A673 (cell line): ENCODE measurements at regions not wholly inside any gene's neighbourhood (a gene's known extent, or its start where the extent isn't known, plus 50 kb on each side); places are given as distances from the start of the nearest gene placed in this dataset.

Experiments
- EZH2 ChIP-seq: fragments of 200-600 bp; sonication (generic); IDR thresholded peaks from 2 replicates; pipeline ENCODE4 v1.6.1; 2017; ENCODE audit warnings: borderline replicate concordance, low read depth, mild to moderate bottlenecking, mixed read lengths, antibody characterized with exemption, low read length; ENCODE audit not compliant: poor library complexity, severe bottlenecking
- TF ChIP-seq, protein P1 (sequence below): fragments of 300-800, 200-600 bp; sonication (generic); conservative IDR thresholded peaks from 2 replicates; pipeline ENCODE4 v1.5.1; 2017; ENCODE audit warnings: low read depth, mild to moderate bottlenecking, antibody characterized with exemption, low read length, moderate library complexity, mixed read lengths

DNA sequence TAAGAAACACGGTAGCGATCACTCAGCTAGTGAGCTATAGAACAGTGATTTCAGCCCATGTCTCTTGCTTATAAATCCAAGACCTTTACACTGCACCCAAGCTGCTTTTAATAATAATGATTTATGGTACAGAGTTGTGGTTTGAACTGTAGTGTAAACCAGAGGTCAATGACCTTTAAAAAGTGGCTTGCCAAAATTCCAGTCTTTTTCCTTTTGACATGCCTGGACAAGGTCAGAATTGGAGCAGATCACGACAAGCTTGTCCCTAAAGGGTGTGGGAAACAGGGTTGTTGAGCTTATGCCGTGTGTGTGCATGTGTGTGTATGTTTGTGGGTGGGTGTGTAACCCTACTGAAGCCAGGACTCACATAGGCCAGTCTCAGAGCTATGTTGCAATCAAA lies 225.3 kb upstream of the CLINT1 start:
- TF ChIP-seq, protein P1, sequence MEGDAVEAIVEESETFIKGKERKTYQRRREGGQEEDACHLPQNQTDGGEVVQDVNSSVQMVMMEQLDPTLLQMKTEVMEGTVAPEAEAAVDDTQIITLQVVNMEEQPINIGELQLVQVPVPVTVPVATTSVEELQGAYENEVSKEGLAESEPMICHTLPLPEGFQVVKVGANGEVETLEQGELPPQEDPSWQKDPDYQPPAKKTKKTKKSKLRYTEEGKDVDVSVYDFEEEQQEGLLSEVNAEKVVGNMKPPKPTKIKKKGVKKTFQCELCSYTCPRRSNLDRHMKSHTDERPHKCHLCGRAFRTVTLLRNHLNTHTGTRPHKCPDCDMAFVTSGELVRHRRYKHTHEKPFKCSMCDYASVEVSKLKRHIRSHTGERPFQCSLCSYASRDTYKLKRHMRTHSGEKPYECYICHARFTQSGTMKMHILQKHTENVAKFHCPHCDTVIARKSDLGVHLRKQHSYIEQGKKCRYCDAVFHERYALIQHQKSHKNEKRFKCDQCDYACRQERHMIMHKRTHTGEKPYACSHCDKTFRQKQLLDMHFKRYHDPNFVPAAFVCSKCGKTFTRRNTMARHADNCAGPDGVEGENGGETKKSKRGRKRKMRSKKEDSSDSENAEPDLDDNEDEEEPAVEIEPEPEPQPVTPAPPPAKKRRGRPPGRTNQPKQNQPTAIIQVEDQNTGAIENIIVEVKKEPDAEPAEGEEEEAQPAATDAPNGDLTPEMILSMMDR, result no peak
- TF ChIP-seq EZH2, result no peak
